ENCODE measurements at regions not wholly inside any gene's neighbourhood (a gene's known extent, or its start where the extent isn't known, plus 50 kb on each side); places are given as distances from the start of the nearest gene placed in this dataset.
A peak's percentile ranks its signal among the peaks of the same experiment; 100 is the strongest.

DNA sequence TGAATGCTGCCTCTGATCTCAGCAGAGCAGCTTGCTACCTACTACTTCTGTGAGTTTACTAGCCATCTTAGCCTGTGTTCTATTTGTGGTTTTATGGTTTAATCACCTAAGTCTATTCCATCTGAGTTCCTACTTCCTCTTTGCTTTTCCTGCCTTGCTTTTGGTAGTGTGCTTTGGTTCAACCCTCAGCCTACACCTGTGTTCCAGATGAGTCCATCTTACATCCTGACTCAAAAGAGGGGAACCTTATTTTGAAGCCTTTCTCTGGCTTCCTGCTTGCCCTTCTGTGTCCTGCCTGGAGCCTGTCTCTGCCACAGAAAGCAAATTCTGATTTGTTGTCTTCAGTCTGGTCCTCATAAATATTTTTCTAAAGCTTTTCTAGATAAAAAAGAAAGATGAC, 530.3 kb upstream of the MEX3C start:
- DNase-seq (ENCODE audit: low read depth, low spot score): no peak
- H3K4me3 ChIP-seq (ENCODE audit: low read depth, low read length): no peak overlapping the region
- in situ Hi-C loops (cut with HindIII; ENCODE audit: low sequenced_read_pairs): no loop called here
- TF ChIP-seq, protein P1, sequence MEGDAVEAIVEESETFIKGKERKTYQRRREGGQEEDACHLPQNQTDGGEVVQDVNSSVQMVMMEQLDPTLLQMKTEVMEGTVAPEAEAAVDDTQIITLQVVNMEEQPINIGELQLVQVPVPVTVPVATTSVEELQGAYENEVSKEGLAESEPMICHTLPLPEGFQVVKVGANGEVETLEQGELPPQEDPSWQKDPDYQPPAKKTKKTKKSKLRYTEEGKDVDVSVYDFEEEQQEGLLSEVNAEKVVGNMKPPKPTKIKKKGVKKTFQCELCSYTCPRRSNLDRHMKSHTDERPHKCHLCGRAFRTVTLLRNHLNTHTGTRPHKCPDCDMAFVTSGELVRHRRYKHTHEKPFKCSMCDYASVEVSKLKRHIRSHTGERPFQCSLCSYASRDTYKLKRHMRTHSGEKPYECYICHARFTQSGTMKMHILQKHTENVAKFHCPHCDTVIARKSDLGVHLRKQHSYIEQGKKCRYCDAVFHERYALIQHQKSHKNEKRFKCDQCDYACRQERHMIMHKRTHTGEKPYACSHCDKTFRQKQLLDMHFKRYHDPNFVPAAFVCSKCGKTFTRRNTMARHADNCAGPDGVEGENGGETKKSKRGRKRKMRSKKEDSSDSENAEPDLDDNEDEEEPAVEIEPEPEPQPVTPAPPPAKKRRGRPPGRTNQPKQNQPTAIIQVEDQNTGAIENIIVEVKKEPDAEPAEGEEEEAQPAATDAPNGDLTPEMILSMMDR (IDR thresholded peaks at IDR 0.05; ENCODE audit: low read depth, low read length): no peak

DNA sequence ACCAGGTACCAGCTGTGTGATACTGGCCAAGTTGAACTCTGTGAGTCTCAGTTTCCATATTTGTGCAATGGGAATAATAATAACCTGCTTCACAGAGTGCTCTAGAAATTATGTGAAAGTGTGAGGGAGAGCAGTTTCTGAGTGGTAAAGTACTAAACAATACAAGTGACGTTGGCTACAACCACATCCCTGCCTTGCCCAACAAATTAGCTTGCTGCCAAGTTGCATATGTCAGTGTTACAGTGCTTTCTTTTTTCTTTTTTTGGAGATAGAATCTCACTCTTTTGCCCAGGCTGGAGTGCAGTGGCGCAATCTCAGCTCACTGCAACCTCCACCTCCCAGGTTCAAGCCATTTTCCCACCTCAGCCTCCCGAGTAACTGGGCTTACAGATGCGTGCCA, 533.6 kb upstream of the MEX3C start:
- in situ Hi-C loops (cut with HindIII; ENCODE audit: low sequenced_read_pairs): no loop called here
- TF ChIP-seq, protein P1 (IDR thresholded peaks at IDR 0.05; ENCODE audit: low read depth, low read length): no peak
- H3K4me3 ChIP-seq (ENCODE audit: low read depth, low read length): no peak overlapping the region
- no peak for DNase-seq (ENCODE audit: low read depth, low spot score)

DNA sequence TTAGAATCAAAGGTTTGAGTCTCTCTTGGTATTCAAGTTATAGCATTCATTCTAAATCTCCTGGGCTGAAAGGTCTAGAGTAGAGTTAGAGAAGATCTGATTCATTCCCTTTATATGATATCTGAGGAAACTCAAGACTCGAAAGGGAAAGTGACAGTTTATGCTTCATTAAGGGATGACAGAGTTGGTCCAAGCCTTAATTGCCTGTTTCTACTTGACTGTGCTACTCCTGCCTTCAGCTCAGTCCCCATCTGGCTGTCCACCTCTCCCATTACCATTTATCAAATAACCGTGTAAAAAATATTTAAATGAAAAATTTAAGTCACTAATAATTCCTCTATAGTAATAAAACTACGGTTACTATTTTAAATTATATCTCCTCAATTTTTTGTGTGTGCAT, 537.1 kb upstream of the MEX3C start:
- TF ChIP-seq, protein P1 (IDR thresholded peaks at IDR 0.05; ENCODE audit: low read depth, low read length): no peak
- no peak for DNase-seq (ENCODE audit: low read depth, low spot score)
- H3K4me3 ChIP-seq (ENCODE audit: low read depth, low read length): no peak overlapping the region
- in situ Hi-C loops (cut with HindIII; ENCODE audit: low sequenced_read_pairs): no loop called here

DNA sequence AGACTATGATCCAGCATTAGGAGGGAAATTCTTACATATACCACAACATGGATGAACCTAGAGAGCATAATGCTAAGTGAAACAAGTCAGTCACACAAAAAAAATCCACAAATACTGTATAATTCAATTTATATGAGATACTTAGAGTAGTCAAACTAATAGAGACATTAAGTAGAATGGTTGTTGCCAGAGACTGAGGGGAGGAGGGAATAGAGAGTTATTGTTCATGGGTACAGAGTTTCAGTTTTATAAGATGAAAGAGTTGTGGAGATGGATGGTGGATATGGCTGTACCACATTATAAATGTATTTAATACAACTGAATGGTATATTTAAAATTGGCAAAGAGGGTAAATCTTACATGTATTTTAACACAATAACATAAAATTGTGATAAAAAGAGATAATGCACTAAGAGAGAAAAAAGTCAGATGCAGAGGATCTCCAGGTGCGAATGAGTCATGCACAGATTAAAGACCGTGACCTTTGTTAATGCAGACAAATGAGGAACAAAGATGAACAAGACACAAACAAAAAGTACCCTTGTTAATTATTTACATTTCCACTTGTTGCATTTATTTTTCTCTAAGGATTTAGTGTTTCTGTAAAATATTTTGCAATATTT, 541.7 kb upstream of the MEX3C start:
- TF ChIP-seq, protein P1 (IDR thresholded peaks at IDR 0.05; ENCODE audit: low read depth, low read length): no peak
- in situ Hi-C loops (cut with HindIII; ENCODE audit: low sequenced_read_pairs): no loop called here

DNA sequence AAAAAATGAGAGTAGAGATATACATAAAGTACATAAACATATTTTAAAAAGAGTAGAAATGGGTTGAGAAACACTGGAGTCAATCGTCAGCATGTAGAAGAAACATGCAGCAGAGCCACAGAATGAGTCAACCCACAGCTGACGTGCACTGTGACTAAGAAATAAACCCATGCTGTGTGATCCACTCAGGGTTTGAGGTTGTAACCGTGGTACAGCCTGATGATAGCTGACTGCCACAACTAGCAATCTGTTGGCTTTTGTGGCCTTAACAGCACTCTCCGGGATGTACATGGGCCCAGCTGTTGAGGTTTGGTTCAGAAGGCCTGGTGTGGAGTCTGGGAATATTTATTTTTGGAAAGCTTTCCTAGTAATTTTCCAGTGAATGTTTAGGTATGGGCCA, 554.4 kb upstream of the MEX3C start:
- in situ Hi-C loops (cut with HindIII; ENCODE audit: low sequenced_read_pairs): no loop called here
- DNase-seq (ENCODE audit: low read depth, low spot score): peak; percentile 42
- no peak overlapping the region for H3K4me3 ChIP-seq (ENCODE audit: low read depth, low read length)
- TF ChIP-seq, protein P1 (IDR thresholded peaks at IDR 0.05; ENCODE audit: low read depth, low read length): no peak

More for the DNA sequence above, 541.7 kb upstream of the MEX3C start:
- H3K4me3 ChIP-seq (ENCODE audit: low read depth, low read length): no peak overlapping the region
- DNase-seq (ENCODE audit: low read depth, low spot score): no peak

DNA sequence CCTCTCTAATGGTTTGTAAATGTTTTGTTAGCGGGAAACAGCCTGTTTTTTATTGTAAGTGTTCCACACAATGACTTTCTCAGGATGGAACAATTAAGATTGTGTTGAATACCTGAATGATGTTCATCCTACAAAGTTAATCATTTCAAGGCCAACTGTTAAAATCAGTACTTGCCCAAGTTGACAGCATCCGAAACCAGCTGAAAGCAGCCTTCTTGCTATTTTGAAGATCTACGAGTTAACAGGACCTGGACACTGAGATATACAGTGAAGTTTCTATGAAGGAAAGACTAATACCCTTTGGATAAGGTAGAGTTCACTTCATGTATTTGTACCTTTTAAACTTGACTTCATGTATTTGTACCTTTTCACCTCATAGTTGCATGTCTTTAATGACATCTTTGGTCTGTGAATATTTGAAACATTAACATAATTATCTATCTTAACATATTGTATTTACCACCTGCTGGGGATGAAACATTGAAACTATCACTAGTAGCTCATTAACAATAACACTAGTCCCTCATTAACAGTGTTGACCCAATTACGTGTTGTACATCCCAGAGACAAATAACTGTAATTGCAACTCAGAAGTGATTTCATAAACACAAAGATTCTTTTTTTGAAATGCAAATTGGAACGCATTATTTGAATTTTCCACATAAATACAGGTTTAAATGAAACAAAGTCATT, 556.0 kb upstream of the MEX3C start:
- TF ChIP-seq, protein P1 (IDR thresholded peaks at IDR 0.05; ENCODE audit: low read depth, low read length): no peak
- no peak for DNase-seq (ENCODE audit: low read depth, low spot score)
- no peak overlapping the region for H3K4me3 ChIP-seq (ENCODE audit: low read depth, low read length)
- in situ Hi-C loops (cut with HindIII; ENCODE audit: low sequenced_read_pairs): no loop called here
